NCI-H774 (cell line): ENCODE measurements at regions not wholly inside any gene's neighbourhood (a gene's known extent, or its start where the extent isn't known, plus 50 kb on each side); places are given as distances from the start of the nearest gene placed in this dataset.

ENCODE experiments used
- DNase-seq: peaks from one replicate; lab custom pipeline; 2025; lab: John Stamatoyannopoulos, UW

DNA sequence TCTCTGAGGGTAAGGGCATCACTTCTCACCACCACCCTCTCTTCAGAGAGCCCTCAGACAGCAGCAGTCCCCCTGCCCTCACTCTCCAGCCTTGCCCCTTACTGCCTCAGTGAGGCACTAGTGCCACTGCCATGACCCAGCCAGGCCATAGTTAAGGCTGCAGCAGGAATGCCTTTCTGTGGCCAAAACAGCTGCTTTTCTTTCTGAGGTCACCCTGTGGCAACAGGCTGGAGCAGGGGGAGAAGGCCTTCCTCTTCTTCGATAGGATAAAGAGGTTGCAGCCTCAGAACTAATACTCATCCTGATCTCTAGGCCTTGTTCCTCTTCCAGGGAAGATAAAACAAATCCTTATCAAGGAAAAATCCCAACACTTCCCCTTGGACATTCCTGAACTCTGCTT is 56.8 kb upstream of the ECI2 start:
- no peak for DNase-seq

DNA sequence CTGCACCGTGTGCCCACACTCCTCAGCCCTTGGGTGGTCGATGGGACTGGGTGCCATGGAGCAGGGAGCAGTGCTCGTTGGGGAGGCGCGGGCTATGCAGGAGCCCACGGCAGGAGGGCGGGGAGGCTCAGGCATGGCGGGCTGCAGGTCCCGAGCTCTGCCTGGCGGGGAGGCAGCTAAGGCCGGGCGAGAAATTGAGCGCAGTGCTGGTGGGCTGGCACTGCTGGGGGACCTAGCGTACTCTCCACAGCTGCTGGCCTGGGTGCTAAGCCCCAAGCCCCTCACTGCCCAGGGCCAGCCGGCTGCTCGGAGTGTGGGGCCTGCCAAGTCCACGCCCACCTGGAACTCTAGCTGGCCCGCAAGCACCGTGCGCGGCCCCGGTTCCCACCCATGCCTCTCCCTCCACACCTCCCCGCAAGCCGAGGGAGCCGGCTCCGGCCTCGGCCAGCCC is 55.9 kb upstream of the ECI2 start:
- DNase-seq: no peak

DNA sequence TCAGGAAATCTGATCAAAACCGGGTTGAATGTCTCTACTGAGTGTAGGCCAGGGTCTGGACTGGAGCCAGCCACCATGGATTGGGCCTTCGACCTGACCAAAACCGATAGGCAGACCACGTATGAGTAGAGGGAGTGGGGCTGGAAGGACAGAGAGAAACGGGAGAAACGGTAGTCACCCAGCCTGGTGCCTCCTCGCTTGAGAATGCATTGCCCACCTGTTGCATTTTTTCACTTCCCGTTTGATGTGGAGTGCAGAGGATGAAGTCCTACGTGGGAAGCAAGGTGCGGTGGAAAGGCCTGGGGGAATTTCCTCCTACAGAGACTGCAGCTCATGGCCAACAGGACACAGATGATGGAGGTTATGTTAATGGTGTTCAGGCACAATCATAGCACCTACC is 53.9 kb upstream of the ECI2 start:
- no peak for DNase-seq

DNA sequence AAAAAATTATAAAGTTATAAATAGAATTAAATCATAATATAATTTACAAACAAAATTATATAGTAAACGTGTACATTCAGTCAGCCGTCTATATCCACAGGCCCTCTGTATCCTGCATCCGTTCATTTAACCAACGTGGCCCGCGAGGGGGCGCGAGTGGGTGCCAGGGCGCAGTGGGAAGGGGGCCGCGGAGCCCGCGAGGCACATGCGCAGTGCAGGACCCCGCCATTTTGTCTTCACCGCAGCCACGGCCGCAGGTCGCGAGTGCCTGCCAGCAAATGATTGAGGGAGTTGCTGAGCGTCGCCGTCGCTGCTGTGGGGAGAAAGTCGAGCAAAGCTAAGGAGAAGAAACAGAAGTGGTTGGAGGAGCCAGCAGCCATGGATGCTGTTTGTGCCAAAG is 53.4 kb upstream of the ECI2 start:
- no peak for DNase-seq

DNA sequence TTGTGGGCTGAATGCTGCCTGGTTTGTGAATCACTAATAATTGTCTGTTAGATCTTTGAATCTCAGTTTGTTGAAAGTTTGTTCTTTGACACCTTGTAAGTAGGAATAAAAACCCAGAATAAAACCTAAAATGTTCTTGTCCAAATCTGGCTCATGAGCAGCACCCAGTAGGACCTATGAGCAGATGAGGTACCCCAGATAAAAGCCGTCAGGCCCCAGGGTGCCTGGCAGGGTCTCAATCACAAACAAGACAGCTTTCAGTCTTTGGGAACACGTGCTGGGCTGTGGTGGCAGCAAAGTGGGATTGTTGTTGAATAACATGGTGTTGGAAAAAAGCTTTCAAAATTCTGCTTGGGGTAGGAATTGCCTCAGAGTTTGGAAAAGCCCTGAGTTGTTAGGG is 52.1 kb upstream of the ECI2 start:
- DNase-seq: no peak

DNA sequence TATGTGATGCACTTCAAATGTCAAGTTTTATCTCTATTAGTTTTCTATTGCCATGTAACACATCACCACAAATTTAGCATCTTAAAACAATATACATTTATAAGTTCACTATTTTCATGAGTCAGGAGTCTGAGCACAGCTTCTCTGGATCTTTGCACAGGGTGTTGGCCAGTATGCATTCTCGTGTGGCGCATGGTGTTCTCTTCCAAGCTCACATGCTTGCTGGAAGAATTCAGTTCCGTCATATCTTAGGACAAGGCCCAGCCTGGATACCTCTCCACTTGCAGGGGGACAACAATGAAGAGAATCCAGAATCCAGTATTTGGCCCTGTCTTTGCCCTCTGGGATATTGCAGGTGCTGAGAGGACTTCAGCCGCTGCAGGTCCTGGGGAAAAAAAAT is 51.0 kb upstream of the ECI2 start:
- no peak for DNase-seq

DNA sequence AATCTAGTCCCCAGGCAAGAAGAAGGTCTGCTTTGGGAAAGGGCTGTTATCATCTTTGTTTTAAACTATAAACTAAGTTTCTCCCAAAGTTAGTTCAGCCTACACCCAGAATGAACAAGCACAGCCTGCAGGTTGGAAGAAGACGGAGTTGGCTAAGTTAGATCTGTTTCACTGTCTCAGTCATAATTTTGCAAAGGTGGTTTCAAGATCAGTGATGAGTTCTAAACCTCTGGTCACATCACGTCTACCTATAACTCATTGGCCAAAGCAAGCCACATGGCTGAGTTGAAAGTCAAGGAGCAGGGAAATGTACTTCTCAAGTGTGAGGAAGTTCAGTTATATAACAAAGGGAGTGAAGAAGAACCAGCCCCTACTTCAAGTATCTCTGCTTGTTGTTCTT is 50.5 kb upstream of the ECI2 start:
- DNase-seq: no peak

DNA sequence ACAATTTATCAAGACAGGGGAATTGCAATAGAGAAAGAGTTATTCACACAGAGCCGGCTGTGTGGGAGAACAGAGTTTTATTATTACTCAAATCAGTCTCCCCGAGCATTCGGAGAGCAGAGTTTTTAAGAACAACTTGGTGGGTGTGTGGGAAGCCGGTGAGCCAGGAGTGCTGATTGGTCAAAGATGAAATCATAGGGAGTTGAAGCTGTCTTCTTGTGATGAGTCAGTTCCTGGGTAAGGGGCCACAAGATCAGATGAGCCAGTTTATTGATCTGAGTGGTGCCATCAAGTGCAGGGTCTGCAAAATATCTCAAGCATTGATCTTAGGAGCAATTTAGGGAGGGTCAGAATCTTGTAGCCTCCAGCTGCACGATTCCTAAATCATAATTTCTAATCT is 50.0 kb upstream of the ECI2 start:
- DNase-seq: no peak
